H9 (cell line): ENCODE measurements at regions not wholly inside any gene's neighbourhood (a gene's known extent, or its start where the extent isn't known, plus 50 kb on each side); places are given as distances from the start of the nearest gene placed in this dataset.

Source experiments
- DNase-seq: peaks from one replicate; pipeline ENCODE4 v3.0.0-alpha.2; 2017
- H2AFZ ChIP-seq: one replicate; pipeline ENCODE4 v1.6.1; 2013; ENCODE audit warnings: mild to moderate bottlenecking, low read length, control low read depth, moderate library complexity
- H2AK5ac ChIP-seq: 2 replicates; pipeline ENCODE4 v1.6.1; 2013; ENCODE audit warnings: low read length, control low read depth, mixed read lengths; ENCODE audit not compliant: insufficient read length
- H2BK120ac ChIP-seq: one replicate; pipeline ENCODE4 v1.6.1; 2013; ENCODE audit warnings: low read depth, mild to moderate bottlenecking, low read length, control low read depth, inconsistent platforms; ENCODE audit not compliant: poor library complexity, severe bottlenecking
- H2BK12ac ChIP-seq: 2 replicates; pipeline ENCODE4 v1.6.1; 2013; ENCODE audit warnings: low read length, control low read depth, mixed read lengths, low read depth; ENCODE audit not compliant: insufficient read length
- H2BK15ac ChIP-seq: 2 replicates; pipeline ENCODE4 v1.6.1; 2013; ENCODE audit warnings: low read depth, low read length, control low read depth
- H2BK20ac ChIP-seq: one replicate; pipeline ENCODE4 v1.6.1; 2013; ENCODE audit warnings: low read depth, mild to moderate bottlenecking, low read length, control low read depth, inconsistent platforms; ENCODE audit not compliant: poor library complexity, severe bottlenecking
- H2BK5ac ChIP-seq: 2 replicates; pipeline ENCODE4 v1.6.1; 2013; ENCODE audit warnings: low read length, control low read depth, mixed read lengths; ENCODE audit not compliant: insufficient read length
- H3K14ac ChIP-seq: 2 replicates; pipeline ENCODE4 v1.6.1; 2013; ENCODE audit warnings: low read length, control low read depth; ENCODE audit not compliant: insufficient read depth
- H3K18ac ChIP-seq: 2 replicates; pipeline ENCODE4 v1.6.1; 2013; ENCODE audit warnings: low read depth, mild to moderate bottlenecking, mixed read lengths, low read length, control low read depth; ENCODE audit not compliant: insufficient read length
- H3K23ac ChIP-seq: 2 replicates; pipeline ENCODE4 v1.6.1; 2013; ENCODE audit warnings: low read length, control low read depth, mixed read lengths, low read depth; ENCODE audit not compliant: insufficient read length
- H3K23me2 ChIP-seq: 2 replicates; pipeline ENCODE4 v1.6.1; 2013; ENCODE audit warnings: low read depth, mild to moderate bottlenecking, mixed read lengths, low read length, control low read depth; ENCODE audit not compliant: insufficient read length, poor library complexity, severe bottlenecking
- H3K27ac ChIP-seq: 2 replicates; pipeline ENCODE4 v1.5.1; 2013; ENCODE audit warnings: low read length, control low read depth, mixed read lengths, low read depth; ENCODE audit not compliant: insufficient read length
- H3K27me3 ChIP-seq: 2 replicates; pipeline ENCODE4 v1.6.1; 2013; ENCODE audit warnings: low read length, control low read depth, inconsistent platforms; ENCODE audit not compliant: insufficient read depth
- H3K4ac ChIP-seq: 2 replicates; pipeline ENCODE4 v1.6.1; 2013; ENCODE audit warnings: low read depth, mild to moderate bottlenecking, control low read depth, inconsistent platforms, low read length, moderate library complexity
- H3K4me1 ChIP-seq: 2 replicates; pipeline ENCODE4 v1.6.1; 2013; ENCODE audit warnings: low read length, control low read depth, inconsistent platforms; ENCODE audit not compliant: insufficient read depth
- H3K4me2 ChIP-seq: 2 replicates; pipeline ENCODE4 v1.6.1; 2013; ENCODE audit warnings: low read length, control low read depth, mixed read lengths; ENCODE audit not compliant: insufficient read length, insufficient read depth
- H3K56ac ChIP-seq: 2 replicates; pipeline ENCODE4 v1.6.1; 2013; ENCODE audit warnings: low read depth, mild to moderate bottlenecking, mixed read lengths, low read length, control low read depth; ENCODE audit not compliant: insufficient read length
- H3K79me1 ChIP-seq: 2 replicates; pipeline ENCODE4 v1.6.1; 2013; ENCODE audit warnings: low read depth, mild to moderate bottlenecking, moderate library complexity, low read length, control low read depth, inconsistent platforms; ENCODE audit not compliant: insufficient read depth, poor library complexity, severe bottlenecking
- H3K79me2 ChIP-seq: 2 replicates; pipeline ENCODE4 v1.6.1; 2013; ENCODE audit warnings: low read length, control low read depth, inconsistent platforms; ENCODE audit not compliant: insufficient read depth
- H3K9ac ChIP-seq: 2 replicates; pipeline ENCODE4 v1.6.1; 2013; ENCODE audit warnings: low read length, control low read depth, mixed read lengths; ENCODE audit not compliant: insufficient read length; ENCODE audit errors: extremely low read depth
- H3K9me3 ChIP-seq: one replicate; pipeline ENCODE4 v1.6.1; 2013; ENCODE audit warnings: low read depth, low read length, inconsistent platforms; ENCODE audit not compliant: control insufficient read depth
- H3T11ph ChIP-seq: one replicate; pipeline ENCODE4 v1.6.1; 2013; ENCODE audit warnings: mild to moderate bottlenecking, low read length, control low read depth, inconsistent platforms
- H4K20me1 ChIP-seq: one replicate; pipeline ENCODE4 v1.6.1; 2013; ENCODE audit not compliant: control insufficient read depth, insufficient read length, insufficient read depth
- H4K5ac ChIP-seq: 2 replicates; pipeline ENCODE4 v1.6.1; 2013; ENCODE audit warnings: low read depth, mild to moderate bottlenecking, mixed read lengths, low read length, control low read depth; ENCODE audit not compliant: insufficient read length
- H4K8ac ChIP-seq: replicated peaks from 2 replicates; pipeline ENCODE4 v1.6.1; 2013; ENCODE audit warnings: low read length, control low read depth, mixed read lengths, low read depth; ENCODE audit not compliant: insufficient read length
- H4K91ac ChIP-seq: 2 replicates; pipeline ENCODE4 v1.6.1; 2013; ENCODE audit warnings: low read depth, mild to moderate bottlenecking, moderate library complexity, mixed read lengths, low read length, control low read depth; ENCODE audit not compliant: insufficient read length
- H3K27ac Mint-ChIP-seq, 3 experiments: 2 replicates in 2 of 3; 3 replicates in 1 of 3; pipeline ENCODE4 v1.8.0; 2020 to 2021; ENCODE audit warnings: mixed read lengths in 3 of 3, mild to moderate bottlenecking in 1 of 3, moderate library complexity in 1 of 3
- H3K27me3 Mint-ChIP-seq: 2 replicates; pipeline ENCODE4 v1.8.0; 2021; ENCODE audit warnings: low read depth, mild to moderate bottlenecking, moderate library complexity, mixed read lengths
- H3K36me3 Mint-ChIP-seq, 3 experiments: 2 replicates in 2 of 3; 3 replicates in 1 of 3; pipeline ENCODE4 v1.8.0; 2020 to 2021; ENCODE audit warnings: low read depth in 3 of 3, mixed read lengths in 3 of 3; ENCODE audit not compliant: insufficient read depth in 1 of 3
- H3K4me1 Mint-ChIP-seq, 2 experiments: 2 replicates each; pipeline ENCODE4 v1.8.0; 2020; ENCODE audit warnings: mixed read lengths in 2 of 2
- H3K4me3 Mint-ChIP-seq, 2 experiments: 2 replicates in 1 of 2; 3 replicates in 1 of 2; pipeline ENCODE4 v1.8.0; 2020 to 2021; ENCODE audit warnings: mild to moderate bottlenecking in 2 of 2, mixed read lengths in 2 of 2, moderate library complexity in 1 of 2
- H3K9me3 Mint-ChIP-seq, 2 experiments: 2 replicates in 1 of 2; 3 replicates in 1 of 2; pipeline ENCODE4 v1.8.0; 2020; ENCODE audit warnings: mild to moderate bottlenecking in 2 of 2, mixed read lengths in 2 of 2, moderate library complexity in 1 of 2
- CTCF ChIP-seq: fragments of 200-600 bp; sonication (generic); conservative IDR thresholded peaks from 3 replicates; pipeline ENCODE4 v1.8.0; 2021; ENCODE audit warnings: antibody characterized with exemption, mild to moderate bottlenecking
- WGBS: extraction: QIAGEN DNeasy Blood & Tissue Kit; methylation state at CpG from one replicate; pipeline ENCODE4 v1.1.7; 2013; ENCODE audit warnings: missing lambda C conversion rate, low lambda C conversion rate, mixed read lengths; ENCODE audit not compliant: insufficient read length; ENCODE audit errors: extremely low coverage; 5-methylcytosine and 5-hydroxymethylcytosine counted together

GRCh38 chrX:25156832-25157231, 141.1 kb upstream of the ARX start:
- H2AFZ ChIP-seq: no peak overlapping the region
- no peaks in the 10 kb centered on the region for H3K27me3 Mint-ChIP-seq
- no peaks in the 10 kb centered on the region for H4K20me1 ChIP-seq
- no peak overlapping the region for H4K91ac ChIP-seq
- no peak overlapping the region for H2AK5ac ChIP-seq
- no peak overlapping the region for H3T11ph ChIP-seq
- H4K5ac ChIP-seq: no peak overlapping the region
- no peaks in the 10 kb centered on the region for H3K36me3 Mint-ChIP-seq
- H2BK120ac ChIP-seq: no peak overlapping the region
- H3K27ac Mint-ChIP-seq: no peak overlapping the region
- H2BK15ac ChIP-seq: no peak overlapping the region
- H3K14ac ChIP-seq: no peak overlapping the region
- H4K8ac ChIP-seq: no peak overlapping the region
- H3K79me2 ChIP-seq: no peaks in the 10 kb centered on the region
- H3K27ac ChIP-seq: no peak overlapping the region
- H3K4me1 Mint-ChIP-seq: peaks cover 4% of the 10 kb centered on the region in 2 experiments; a peak in 3 of 4 replicates
- H3K4me1 ChIP-seq: no peaks in the 10 kb centered on the region
- H3K23ac ChIP-seq: no peak overlapping the region
- H3K23me2 ChIP-seq: no peaks in the 10 kb centered on the region
- H3K9me3 ChIP-seq: no peaks in the 10 kb centered on the region
- H3K4me3 Mint-ChIP-seq: no peak overlapping the region
- no peak for TF ChIP-seq CTCF
- no peak for DNase-seq
- no peak overlapping the region for H3K18ac ChIP-seq
- H3K79me1 ChIP-seq: no peaks in the 10 kb centered on the region
- H2BK20ac ChIP-seq: no peak overlapping the region
- no peak overlapping the region for H3K56ac ChIP-seq
- no peak overlapping the region for H3K4me2 ChIP-seq
- WGBS: no CpG with 5 or more reads among the region's 3 CpGs
- H3K4ac ChIP-seq: no peak overlapping the region
- no peak overlapping the region for H2BK5ac ChIP-seq
- no peak overlapping the region for H3K9ac ChIP-seq
- H3K27me3 ChIP-seq: no peaks in the 10 kb centered on the region
- no peaks in the 10 kb centered on the region for H3K9me3 Mint-ChIP-seq
- H2BK12ac ChIP-seq: no peak overlapping the region
